ENCODE measurements at regions not wholly inside any gene's neighbourhood (a gene's known extent, or its start where the extent isn't known, plus 50 kb on each side); places are given as distances from the start of the nearest gene placed in this dataset.
"Not testable (repeated sequence)": the region's sequence is repeated elsewhere in the genome, so short reads cannot be mapped to it uniquely, and the experiment has no call there.

DNA sequence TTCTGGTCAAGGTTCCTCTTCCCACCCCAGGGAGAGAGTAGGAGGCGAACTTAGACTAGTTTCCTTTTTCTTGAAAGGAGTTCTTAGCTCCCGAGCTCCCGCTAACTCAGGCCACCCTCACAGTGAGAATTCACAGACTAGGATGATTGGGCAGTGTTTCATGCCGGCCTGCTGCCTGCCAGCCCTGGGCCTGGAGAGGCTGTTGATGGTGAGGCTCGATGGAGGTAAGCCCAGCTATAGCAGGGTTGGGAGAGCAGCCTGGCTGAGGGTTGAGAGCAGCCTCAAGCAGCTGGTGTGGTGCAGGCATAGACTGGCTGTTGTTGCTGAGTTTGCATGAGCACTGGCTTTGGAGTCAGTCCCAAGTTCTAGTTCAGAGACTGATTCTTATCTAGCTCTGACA, 274.4 kb downstream of the MATN1 start:
- no CpG with 5 or more reads among the region's 5 CpGs for WGBS (ENCODE audit: insufficient coverage, insufficient read length)
- Histone ChIP-seq H3K27me3 (ENCODE audit: control insufficient read depth, insufficient read depth, low read length) (no peaks in the 10 kb centered on the region), H3K4me1 (ENCODE audit: control insufficient read depth, insufficient read depth, low read length) (no peaks in the 10 kb centered on the region), H3K36me3 (ENCODE audit: control insufficient read depth, insufficient read depth, low read length) (no peaks in the 10 kb centered on the region), H3K4me3 (ENCODE audit: low read length) (no peak overlapping the region), H3K27ac (ENCODE audit: low read length) (no peak overlapping the region), H3K9me3 (ENCODE audit: control insufficient read depth, insufficient read depth, low read length) (no peaks in the 10 kb centered on the region)
- no peak for DNase-seq (ENCODE audit: low read depth, low spot score)

DNA sequence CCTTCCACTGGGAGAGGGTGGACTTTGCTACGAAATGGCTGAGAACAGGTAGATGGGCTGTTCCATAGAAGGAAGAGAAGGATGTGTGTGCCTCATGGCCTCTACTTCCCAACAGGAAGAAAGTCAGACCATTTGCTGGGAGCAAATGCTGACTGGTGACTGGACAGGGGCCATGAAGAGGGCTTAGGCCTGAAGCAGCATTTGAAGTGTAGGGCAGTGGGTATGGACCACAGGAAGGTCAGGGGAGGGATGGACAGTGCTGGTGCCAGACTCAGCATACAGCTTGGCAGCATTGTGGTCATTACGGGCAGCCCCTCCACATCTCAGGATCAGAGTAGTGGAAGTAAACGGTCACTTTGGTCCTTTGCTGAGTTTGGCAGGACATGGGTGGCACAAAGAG, 275.7 kb downstream of the MATN1 start:
- Histone ChIP-seq H3K27me3 (ENCODE audit: control insufficient read depth, insufficient read depth, low read length) (no peaks in the 10 kb centered on the region), H3K4me3 (ENCODE audit: low read length) (no peak overlapping the region), H3K4me1 (ENCODE audit: control insufficient read depth, insufficient read depth, low read length) (no peaks in the 10 kb centered on the region), H3K36me3 (ENCODE audit: control insufficient read depth, insufficient read depth, low read length) (no peaks in the 10 kb centered on the region), H3K27ac (ENCODE audit: low read length) (no peak overlapping the region), H3K9me3 (ENCODE audit: control insufficient read depth, insufficient read depth, low read length) (no peaks in the 10 kb centered on the region)
- no peak for DNase-seq (ENCODE audit: low read depth, low spot score)
- WGBS (ENCODE audit: insufficient coverage, insufficient read length), result no CpG with 5 or more reads among the region's 3 CpGs

DNA sequence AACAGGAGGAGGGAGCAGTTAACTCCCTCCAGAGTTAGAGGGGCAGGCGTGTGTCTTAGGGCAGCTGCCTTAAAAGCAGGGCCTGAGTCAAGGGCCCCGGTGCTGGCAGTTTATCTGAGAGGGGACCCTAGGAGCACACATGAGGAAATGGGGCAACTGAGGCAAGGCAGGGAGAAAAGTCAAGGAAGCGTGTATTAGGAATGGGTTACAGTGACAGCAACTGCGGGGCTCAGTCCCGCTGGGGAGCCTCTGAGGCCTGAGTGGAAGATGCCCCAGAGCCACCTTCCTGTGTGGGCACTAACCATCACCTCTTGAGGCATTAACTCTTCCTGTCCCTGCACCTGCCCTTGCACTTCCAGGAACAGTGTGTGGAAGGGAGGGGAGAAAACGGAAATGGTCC, 276.3 kb downstream of the MATN1 start:
- H3K27me3 ChIP-seq (ENCODE audit: control insufficient read depth, insufficient read depth, low read length), result no peaks in the 10 kb centered on the region
- H3K4me3 ChIP-seq (ENCODE audit: low read length), result no peak overlapping the region
- H3K9me3 ChIP-seq (ENCODE audit: control insufficient read depth, insufficient read depth, low read length), result no peaks in the 10 kb centered on the region
- WGBS (ENCODE audit: insufficient coverage, insufficient read length), result no CpG with 5 or more reads among the region's 6 CpGs
- no peaks in the 10 kb centered on the region for H3K4me1 ChIP-seq (ENCODE audit: control insufficient read depth, insufficient read depth, low read length)
- DNase-seq (ENCODE audit: low read depth, low spot score), result no peak
- H3K27ac ChIP-seq (ENCODE audit: low read length), result no peak overlapping the region
- H3K36me3 ChIP-seq (ENCODE audit: control insufficient read depth, insufficient read depth, low read length), result no peaks in the 10 kb centered on the region

DNA sequence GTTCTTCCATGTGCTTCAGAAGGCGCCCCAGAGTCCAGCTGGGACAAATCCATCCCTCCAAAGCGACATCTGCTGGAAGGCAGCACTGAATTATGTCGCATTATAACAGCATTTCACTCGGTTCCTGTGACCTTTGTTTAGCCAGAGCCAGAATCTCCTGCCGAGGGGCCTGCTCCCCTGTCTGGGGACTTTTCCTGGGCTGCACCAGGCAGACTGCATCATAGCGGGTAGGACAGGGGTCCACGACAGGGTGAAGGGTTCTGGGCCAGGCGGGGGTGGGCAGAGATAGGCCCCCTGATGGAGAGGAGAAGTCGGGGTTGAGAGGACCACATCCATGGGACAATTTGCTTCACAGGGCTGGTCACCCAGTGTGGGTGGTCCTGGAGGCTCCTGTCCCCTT, 276.9 kb downstream of the MATN1 start:
- WGBS (ENCODE audit: insufficient coverage, insufficient read length), result no CpG with 5 or more reads among the region's 9 CpGs
- Histone ChIP-seq H3K4me1 (ENCODE audit: control insufficient read depth, insufficient read depth, low read length) (no peaks in the 10 kb centered on the region), H3K36me3 (ENCODE audit: control insufficient read depth, insufficient read depth, low read length) (no peaks in the 10 kb centered on the region), H3K27me3 (ENCODE audit: control insufficient read depth, insufficient read depth, low read length) (no peaks in the 10 kb centered on the region), H3K27ac (ENCODE audit: low read length) (no peak overlapping the region), H3K9me3 (ENCODE audit: control insufficient read depth, insufficient read depth, low read length) (no peaks in the 10 kb centered on the region), H3K4me3 (ENCODE audit: low read length) (no peak overlapping the region)
- no peak for DNase-seq (ENCODE audit: low read depth, low spot score)

DNA sequence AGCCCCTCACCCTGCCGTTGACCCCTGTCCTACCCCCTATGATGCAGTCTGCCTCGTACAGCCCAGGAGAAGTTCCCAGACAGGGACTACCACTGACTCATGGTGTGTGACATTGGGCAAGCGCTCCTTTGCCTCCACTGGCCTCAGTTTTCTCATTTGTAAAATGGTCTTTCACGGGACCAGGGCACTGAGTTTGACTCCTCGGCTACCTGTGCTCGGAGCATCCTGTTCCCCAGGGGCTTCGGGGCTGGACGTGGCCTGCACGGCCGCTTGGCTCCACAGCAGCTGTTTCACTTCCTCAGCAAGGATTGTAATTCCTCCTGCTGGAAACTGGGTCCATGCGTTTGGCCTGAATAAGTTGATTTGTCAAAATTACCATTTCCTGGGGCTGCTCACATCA, 277.3 kb downstream of the MATN1 start:
- Histone ChIP-seq H3K36me3 (ENCODE audit: control insufficient read depth, insufficient read depth, low read length) (no peaks in the 10 kb centered on the region), H3K27me3 (ENCODE audit: control insufficient read depth, insufficient read depth, low read length) (no peaks in the 10 kb centered on the region), H3K4me3 (ENCODE audit: low read length) (no peak overlapping the region), H3K9me3 (ENCODE audit: control insufficient read depth, insufficient read depth, low read length) (no peaks in the 10 kb centered on the region), H3K27ac (ENCODE audit: low read length) (no peak overlapping the region), H3K4me1 (ENCODE audit: control insufficient read depth, insufficient read depth, low read length) (no peaks in the 10 kb centered on the region)
- DNase-seq (ENCODE audit: low read depth, low spot score), result no peak
- no CpG with 5 or more reads among the region's 11 CpGs for WGBS (ENCODE audit: insufficient coverage, insufficient read length)

DNA sequence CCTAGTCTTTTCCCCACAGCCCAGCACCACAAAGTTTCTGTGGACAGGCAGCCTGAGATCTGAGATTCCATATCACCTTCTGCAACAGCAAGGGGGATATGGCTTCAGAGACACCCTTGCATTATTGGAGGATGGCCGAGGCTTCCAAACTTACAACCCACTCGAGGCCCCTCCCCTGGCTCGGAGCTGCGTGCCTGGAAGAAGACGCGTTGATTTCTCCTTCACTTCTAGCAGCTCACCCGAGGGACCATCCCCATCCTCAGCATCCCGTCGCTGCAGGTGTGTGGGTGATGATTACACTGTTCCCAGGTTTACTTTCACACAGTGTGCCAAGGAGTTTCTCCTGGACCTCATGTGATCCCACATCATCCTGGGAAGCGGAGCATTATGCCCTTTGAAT, 277.9 kb downstream of the MATN1 start:
- Histone ChIP-seq H3K9me3 (ENCODE audit: control insufficient read depth, insufficient read depth, low read length) (no peaks in the 10 kb centered on the region), H3K27ac (ENCODE audit: low read length) (no peak overlapping the region), H3K4me3 (ENCODE audit: low read length) (no peak overlapping the region), H3K4me1 (ENCODE audit: control insufficient read depth, insufficient read depth, low read length) (no peaks in the 10 kb centered on the region), H3K36me3 (ENCODE audit: control insufficient read depth, insufficient read depth, low read length) (no peaks in the 10 kb centered on the region), H3K27me3 (ENCODE audit: control insufficient read depth, insufficient read depth, low read length) (no peaks in the 10 kb centered on the region)
- WGBS (ENCODE audit: insufficient coverage, insufficient read length), result no CpG with 5 or more reads among the region's 10 CpGs
- no peak for DNase-seq (ENCODE audit: low read depth, low spot score)

DNA sequence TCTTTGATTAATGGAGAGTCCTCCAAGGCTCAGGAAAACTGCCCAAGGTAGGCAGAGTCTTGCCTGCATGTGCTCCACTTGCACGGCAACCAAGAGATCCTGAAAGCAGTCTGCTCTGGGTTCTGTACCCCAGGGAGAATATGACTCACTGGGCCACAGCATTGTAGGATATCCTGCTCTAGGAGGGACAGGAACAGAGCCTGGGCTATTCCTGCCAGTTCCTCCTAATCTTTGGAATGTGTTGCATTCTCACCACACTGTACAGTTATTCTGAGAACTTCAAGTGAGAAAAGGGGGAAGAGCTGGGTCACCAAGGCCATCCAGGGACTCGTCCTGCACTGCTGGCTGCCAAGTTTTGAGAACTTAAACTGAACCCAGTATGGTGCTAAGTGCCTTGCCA, 278.5 kb downstream of the MATN1 start:
- Histone ChIP-seq H3K9me3 (ENCODE audit: control insufficient read depth, insufficient read depth, low read length) (no peaks in the 10 kb centered on the region), H3K36me3 (ENCODE audit: control insufficient read depth, insufficient read depth, low read length) (no peaks in the 10 kb centered on the region), H3K4me3 (ENCODE audit: low read length) (no peak overlapping the region), H3K27ac (ENCODE audit: low read length) (no peak overlapping the region), H3K4me1 (ENCODE audit: control insufficient read depth, insufficient read depth, low read length) (no peaks in the 10 kb centered on the region), H3K27me3 (ENCODE audit: control insufficient read depth, insufficient read depth, low read length) (no peaks in the 10 kb centered on the region)
- WGBS (ENCODE audit: insufficient coverage, insufficient read length), result no CpG with 5 or more reads among the region's 2 CpGs
- DNase-seq (ENCODE audit: low read depth, low spot score), result no peak

DNA sequence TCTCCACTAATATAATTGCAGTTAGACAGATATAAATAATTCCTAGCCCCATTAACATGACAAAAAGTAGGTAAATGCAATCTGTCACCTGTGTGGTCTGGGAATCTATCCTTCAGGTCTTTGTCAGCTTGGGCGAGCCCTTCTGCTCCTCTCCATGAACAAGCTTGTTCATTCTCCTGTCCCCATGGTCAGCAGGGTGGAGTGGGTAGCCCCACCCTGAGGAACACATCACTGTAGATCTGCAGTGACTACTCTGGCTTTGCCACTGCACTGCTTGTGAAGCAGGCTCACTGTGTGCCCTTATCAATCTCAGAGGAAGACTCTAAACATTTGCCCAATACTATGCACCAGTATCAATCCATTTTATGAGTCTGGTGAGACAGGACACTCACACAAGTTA, 279.0 kb downstream of the MATN1 start:
- H3K4me1 ChIP-seq (ENCODE audit: control insufficient read depth, insufficient read depth, low read length), result no peaks in the 10 kb centered on the region
- no peak overlapping the region for H3K4me3 ChIP-seq (ENCODE audit: low read length)
- WGBS (ENCODE audit: insufficient coverage, insufficient read length), result no CpG with 5 or more reads among the region's 1 CpG
- H3K27me3 ChIP-seq (ENCODE audit: control insufficient read depth, insufficient read depth, low read length), result no peaks in the 10 kb centered on the region
- H3K27ac ChIP-seq (ENCODE audit: low read length), result no peak overlapping the region
- no peaks in the 10 kb centered on the region for H3K9me3 ChIP-seq (ENCODE audit: control insufficient read depth, insufficient read depth, low read length)
- H3K36me3 ChIP-seq (ENCODE audit: control insufficient read depth, insufficient read depth, low read length), result no peaks in the 10 kb centered on the region
- no peak for DNase-seq (ENCODE audit: low read depth, low spot score)

DNA sequence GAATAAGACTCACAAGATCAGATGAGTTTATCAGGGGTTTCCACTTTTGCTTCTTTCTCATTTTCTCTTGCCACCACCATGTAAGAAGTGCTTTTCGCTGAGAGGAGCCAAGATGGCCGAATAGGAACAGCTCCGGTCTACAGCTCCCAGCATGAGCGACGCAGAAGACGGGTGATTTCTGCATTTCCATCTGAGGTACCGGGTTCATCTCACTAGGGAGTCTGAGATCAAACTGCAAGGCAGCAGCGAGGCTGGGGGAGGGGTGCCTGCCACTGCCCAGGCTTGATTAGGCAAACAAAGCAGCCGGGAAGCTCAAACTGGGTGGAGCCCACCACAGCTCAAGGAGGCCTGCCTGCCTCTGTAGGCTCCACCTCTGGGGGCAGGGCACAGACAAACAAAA, 285.1 kb downstream of the MATN1 start:
- no CpG with 5 or more reads among the region's 9 CpGs for WGBS (ENCODE audit: insufficient coverage, insufficient read length)
- H3K9me3 ChIP-seq (ENCODE audit: control insufficient read depth, insufficient read depth, low read length); H3K4me1 ChIP-seq (ENCODE audit: control insufficient read depth, insufficient read depth, low read length); H3K27ac ChIP-seq (ENCODE audit: low read length); H3K4me3 ChIP-seq (ENCODE audit: low read length); H3K27me3 ChIP-seq (ENCODE audit: control insufficient read depth, insufficient read depth, low read length); H3K36me3 ChIP-seq (ENCODE audit: control insufficient read depth, insufficient read depth, low read length); DNase-seq (ENCODE audit: low read depth, low spot score): not testable (repeated sequence)

DNA sequence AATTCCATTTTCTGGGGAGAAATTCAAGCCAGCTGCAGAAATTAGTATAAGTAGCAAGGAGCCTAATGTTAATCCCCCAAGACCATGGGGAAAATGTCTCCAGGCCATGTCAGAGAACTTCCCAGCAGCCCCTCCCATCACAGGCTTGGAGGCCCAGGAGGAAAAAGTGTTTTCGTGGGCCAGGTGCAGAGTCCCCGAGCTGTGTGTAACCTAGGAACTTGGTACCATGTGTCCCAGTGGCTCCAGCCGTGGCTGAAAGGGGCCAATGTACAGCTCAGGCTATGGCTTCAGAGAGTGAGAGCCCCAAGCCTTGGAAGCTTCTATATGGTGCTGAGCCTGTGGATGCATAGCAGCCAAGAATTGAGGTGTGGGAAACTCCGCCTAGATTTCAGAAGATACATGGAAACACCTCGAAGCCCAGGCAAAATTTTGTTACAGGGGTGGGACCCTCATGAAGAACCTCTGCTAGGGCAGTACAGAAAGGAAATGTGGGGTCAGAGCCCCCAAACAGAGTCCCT, 286.3 kb downstream of the MATN1 start:
- H3K27ac ChIP-seq (ENCODE audit: low read length), result no peak overlapping the region
- H3K36me3 ChIP-seq (ENCODE audit: control insufficient read depth, insufficient read depth, low read length), result no peaks in the 10 kb centered on the region
- no peak for DNase-seq (ENCODE audit: low read depth, low spot score)
- no peaks in the 10 kb centered on the region for H3K4me1 ChIP-seq (ENCODE audit: control insufficient read depth, insufficient read depth, low read length)
- no peak overlapping the region for H3K4me3 ChIP-seq (ENCODE audit: low read length)
- no CpG with 5 or more reads among the region's 5 CpGs for WGBS (ENCODE audit: insufficient coverage, insufficient read length)
- H3K9me3 ChIP-seq (ENCODE audit: control insufficient read depth, insufficient read depth, low read length), result no peaks in the 10 kb centered on the region; the same call in 1 of the 2 replicates
- H3K27me3 ChIP-seq (ENCODE audit: control insufficient read depth, insufficient read depth, low read length), result no peaks in the 10 kb centered on the region

DNA sequence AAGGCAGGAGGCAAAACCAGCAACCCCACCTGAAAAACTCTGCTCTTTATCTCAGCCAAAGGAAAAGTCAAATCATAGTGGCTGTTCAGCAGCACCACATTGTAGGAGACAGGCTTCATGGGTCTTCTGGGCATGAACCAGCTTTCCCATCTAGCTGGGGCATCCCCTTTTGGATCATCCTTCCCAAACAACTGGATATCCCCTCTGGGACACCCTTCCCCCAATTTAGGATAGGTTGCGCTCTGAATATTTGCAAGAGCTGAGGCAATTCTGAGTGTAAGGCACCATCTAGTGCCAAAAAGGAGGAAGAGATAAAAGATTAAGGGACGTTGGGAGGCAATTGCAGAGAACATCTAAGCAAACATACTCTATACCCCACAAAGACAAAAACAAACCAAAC, 295.8 kb downstream of the MATN1 start:
- WGBS (ENCODE audit: insufficient coverage, insufficient read length), result no CpG with 5 or more reads among the region's 2 CpGs
- DNase-seq (ENCODE audit: low read depth, low spot score), result peak; percentile 1
- Histone ChIP-seq H3K27me3 (ENCODE audit: control insufficient read depth, insufficient read depth, low read length) (no peaks in the 10 kb centered on the region), H3K9me3 (ENCODE audit: control insufficient read depth, insufficient read depth, low read length) (no peaks in the 10 kb centered on the region), H3K4me1 (ENCODE audit: control insufficient read depth, insufficient read depth, low read length) (no peaks in the 10 kb centered on the region; the same call in 1 of the 2 replicates), H3K36me3 (ENCODE audit: control insufficient read depth, insufficient read depth, low read length) (no peaks in the 10 kb centered on the region), H3K4me3 (ENCODE audit: low read length) (no peak overlapping the region), H3K27ac (ENCODE audit: low read length) (no peak overlapping the region)
